ENCODE measurements at regions not wholly inside any gene's neighbourhood (a gene's known extent, or its start where the extent isn't known, plus 50 kb on each side); places are given as distances from the start of the nearest gene placed in this dataset.

DNA sequence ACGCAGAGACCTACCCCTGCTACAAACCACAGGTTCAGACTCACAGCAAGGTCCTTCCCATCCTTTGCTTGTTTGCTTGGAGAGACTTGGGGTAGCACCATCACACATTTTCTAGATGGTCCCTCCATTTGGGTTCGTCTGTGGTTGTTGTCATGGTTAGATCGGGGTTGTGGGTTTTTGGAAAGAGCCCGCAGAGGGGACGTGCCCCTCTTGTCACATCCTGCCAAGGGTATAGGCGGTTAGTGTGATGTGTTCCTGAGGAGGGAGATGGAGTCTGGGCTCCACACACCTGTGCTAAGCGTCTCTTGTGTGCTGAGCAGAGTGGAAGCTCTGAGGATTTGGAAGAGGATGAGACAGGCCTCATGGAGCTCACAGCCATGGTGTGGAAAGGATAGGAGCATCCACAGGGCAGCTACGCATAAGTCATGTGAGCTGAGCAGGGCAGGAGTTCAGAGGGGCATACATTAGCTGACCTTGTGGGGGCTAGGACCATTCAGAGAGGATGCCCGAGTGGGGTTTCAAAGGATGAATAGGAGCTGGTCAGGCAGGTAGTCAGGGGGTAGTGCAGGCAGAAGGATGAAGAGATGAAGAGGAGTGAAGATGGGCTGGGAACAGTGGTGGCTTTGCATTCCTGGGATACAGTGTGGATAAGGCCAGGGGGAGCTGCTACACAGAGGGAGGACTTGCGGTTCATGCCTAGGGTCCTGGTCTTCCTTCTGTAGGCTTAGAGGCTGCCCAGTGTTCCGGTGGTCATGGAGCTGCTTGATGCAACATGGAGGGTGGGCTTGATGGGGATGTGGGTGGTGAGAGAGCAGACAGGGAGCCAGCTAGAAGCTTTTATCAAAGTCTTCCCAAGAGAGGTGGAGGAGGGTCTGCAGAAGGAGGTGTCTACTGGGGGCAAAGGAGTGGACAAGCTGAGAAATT lies 62.9 kb downstream of the ACKR3 start (continued):
- TF ChIP-seq CHD1 (IDR thresholded peaks at IDR 0.05; ENCODE audit: low read depth, low read length): no peak

All from H1 (cell line).